Tibial artery (tissue), 4 donors: ENCODE measurements at regions not wholly inside any gene's neighbourhood (a gene's known extent, or its start where the extent isn't known, plus 50 kb on each side); places are given as distances from the start of the nearest gene placed in this dataset.
"Not testable (repeated sequence)": the region's sequence is repeated elsewhere in the genome, so short reads cannot be mapped to it uniquely, and the experiment has no call there.

Experiments used
- DNase-seq, 2 donors: peaks; one replicate each; pipeline ENCODE4 v3.0.0-alpha.2; 2019
- H3K27ac ChIP-seq, 2 donors: fragments of 200-600 bp; sonication (generic) in 1 of 2; 1 replicate in 1 of 2; 2 replicates in 1 of 2; pipeline ENCODE4 v1.5.1; 2018 to 2019; ENCODE audit warnings: mild to moderate bottlenecking in 1 of 2
- H3K27me3 ChIP-seq, 2 donors: fragments of 200-600 bp; sonication (generic) in 1 of 2; one replicate each; pipeline versions ENCODE4 v1.5.1 to v1.6.0; 2016 to 2019
- H3K36me3 ChIP-seq, 3 donors: fragments of 200-600 bp; sonication (generic) in 2 of 3; one replicate each; pipeline ENCODE4 v1.5.1; 2016 to 2019; ENCODE audit warnings: mild to moderate bottlenecking in 2 of 3
- H3K4me1 ChIP-seq, 4 donors: fragments of 200-600 bp; sonication (generic) in 2 of 4; 1 replicate in 3 of 4; 2 replicates in 1 of 4; pipeline ENCODE4 v1.5.1; 2016 to 2019
- H3K4me3 ChIP-seq, 2 donors: fragments of 200-600 bp; sonication (generic) in 1 of 2; 1 replicate in 1 of 2; 2 replicates in 1 of 2; pipeline ENCODE4 v1.5.1; 2018 to 2019; ENCODE audit warnings: mild to moderate bottlenecking in 2 of 2
- H3K9me3 ChIP-seq, 3 donors: fragments of 200-600 bp; sonication (generic) in 1 of 3; one replicate each; pipeline ENCODE4 v1.5.1; 2016 to 2019
- intact Hi-C: fragments of 100-400 bp; cut with DNase I; formaldehyde crosslinking; loops from one replicate; pipeline ENCODE4 v1.15.0; 2023; ENCODE audit warnings: low total_unique reads
- TF ChIP-seq, protein P1 (sequence below), 2 experiments: fragments of 200-600 bp in 1 of 2; fragments of 450-650 bp in 1 of 2; IDR thresholded peaks; one replicate each; pipeline ENCODE4 v1.5.1; 2017 to 2019; ENCODE audit warnings: antibody characterized with exemption in 2 of 2, mild to moderate bottlenecking in 1 of 2, moderate library complexity in 1 of 2

GRCh38 chr6:67884442-67884841 lies 750.6 kb upstream of the ADGRB3 start:
- Histone ChIP-seq H3K27ac (no peak overlapping the region), H3K36me3 (no peaks in the 10 kb centered on the region), H3K4me1 (no peaks in the 10 kb centered on the region), H3K9me3 (no peaks in the 10 kb centered on the region), H3K4me3 (no peak overlapping the region), H3K27me3 (no peaks in the 10 kb centered on the region)
- TF ChIP-seq, protein P1, sequence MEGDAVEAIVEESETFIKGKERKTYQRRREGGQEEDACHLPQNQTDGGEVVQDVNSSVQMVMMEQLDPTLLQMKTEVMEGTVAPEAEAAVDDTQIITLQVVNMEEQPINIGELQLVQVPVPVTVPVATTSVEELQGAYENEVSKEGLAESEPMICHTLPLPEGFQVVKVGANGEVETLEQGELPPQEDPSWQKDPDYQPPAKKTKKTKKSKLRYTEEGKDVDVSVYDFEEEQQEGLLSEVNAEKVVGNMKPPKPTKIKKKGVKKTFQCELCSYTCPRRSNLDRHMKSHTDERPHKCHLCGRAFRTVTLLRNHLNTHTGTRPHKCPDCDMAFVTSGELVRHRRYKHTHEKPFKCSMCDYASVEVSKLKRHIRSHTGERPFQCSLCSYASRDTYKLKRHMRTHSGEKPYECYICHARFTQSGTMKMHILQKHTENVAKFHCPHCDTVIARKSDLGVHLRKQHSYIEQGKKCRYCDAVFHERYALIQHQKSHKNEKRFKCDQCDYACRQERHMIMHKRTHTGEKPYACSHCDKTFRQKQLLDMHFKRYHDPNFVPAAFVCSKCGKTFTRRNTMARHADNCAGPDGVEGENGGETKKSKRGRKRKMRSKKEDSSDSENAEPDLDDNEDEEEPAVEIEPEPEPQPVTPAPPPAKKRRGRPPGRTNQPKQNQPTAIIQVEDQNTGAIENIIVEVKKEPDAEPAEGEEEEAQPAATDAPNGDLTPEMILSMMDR (IDR thresholded peaks at IDR 0.05) = no peak
- intact Hi-C loops = no loop called here
- DNase-seq = no peak

- H3K4me3 ChIP-seq = no peak overlapping the region
- H3K9me3 ChIP-seq = no peaks in the 10 kb centered on the region
- H3K4me1 ChIP-seq = no peaks in the 10 kb centered on the region
- intact Hi-C loops = no loop called here
- no peak overlapping the region for H3K27ac ChIP-seq
- TF ChIP-seq, protein P1 (IDR thresholded peaks at IDR 0.05) = no peak
- H3K27me3 ChIP-seq = no peaks in the 10 kb centered on the region
- no peaks in the 10 kb centered on the region for H3K36me3 ChIP-seq
- DNase-seq = no peak
Measured at GRCh38 chr6:67883500-67884366, 751.3 kb upstream of the ADGRB3 start.

- Histone ChIP-seq H3K4me3 (no peak overlapping the region), H3K27me3 (no peaks in the 10 kb centered on the region), H3K4me1 (no peaks in the 10 kb centered on the region), H3K9me3 (no peaks in the 10 kb centered on the region), H3K27ac (no peak overlapping the region), H3K36me3 (no peaks in the 10 kb centered on the region)
- DNase-seq = no peak
- TF ChIP-seq, protein P1 (IDR thresholded peaks at IDR 0.05) = no peak
- intact Hi-C loops = no loop called here
Measured at GRCh38 chr6:67882436-67883311, 752.4 kb upstream of the ADGRB3 start.

DNA sequence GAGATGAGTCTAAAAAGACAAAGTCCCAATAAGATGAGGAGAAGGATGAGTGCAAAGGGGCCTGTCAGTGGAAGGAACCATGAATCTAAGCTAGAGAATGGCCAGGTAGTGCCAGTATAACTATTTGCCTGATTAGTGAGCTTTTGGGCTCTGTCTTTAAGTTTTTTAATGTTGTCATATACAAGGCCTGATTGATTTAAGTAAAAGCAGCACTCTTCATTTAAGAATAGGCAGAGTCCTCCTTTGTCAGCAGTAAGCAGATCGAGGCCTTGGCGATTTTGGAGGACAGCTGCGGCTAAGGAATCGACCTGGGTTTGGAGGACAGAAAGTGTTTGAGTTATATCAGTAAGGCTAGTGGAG lies 753.4 kb upstream of the ADGRB3 start:
- H3K9me3 ChIP-seq = no peaks in the 10 kb centered on the region
- H3K27me3 ChIP-seq = no peaks in the 10 kb centered on the region
- no peak for DNase-seq
- H3K4me3 ChIP-seq = no peak overlapping the region
- H3K4me1 ChIP-seq = no peaks in the 10 kb centered on the region
- no peak overlapping the region for H3K27ac ChIP-seq
- TF ChIP-seq, protein P1 (IDR thresholded peaks at IDR 0.05) = no peak
- no peaks in the 10 kb centered on the region for H3K36me3 ChIP-seq
- intact Hi-C loops = no loop called here

DNA sequence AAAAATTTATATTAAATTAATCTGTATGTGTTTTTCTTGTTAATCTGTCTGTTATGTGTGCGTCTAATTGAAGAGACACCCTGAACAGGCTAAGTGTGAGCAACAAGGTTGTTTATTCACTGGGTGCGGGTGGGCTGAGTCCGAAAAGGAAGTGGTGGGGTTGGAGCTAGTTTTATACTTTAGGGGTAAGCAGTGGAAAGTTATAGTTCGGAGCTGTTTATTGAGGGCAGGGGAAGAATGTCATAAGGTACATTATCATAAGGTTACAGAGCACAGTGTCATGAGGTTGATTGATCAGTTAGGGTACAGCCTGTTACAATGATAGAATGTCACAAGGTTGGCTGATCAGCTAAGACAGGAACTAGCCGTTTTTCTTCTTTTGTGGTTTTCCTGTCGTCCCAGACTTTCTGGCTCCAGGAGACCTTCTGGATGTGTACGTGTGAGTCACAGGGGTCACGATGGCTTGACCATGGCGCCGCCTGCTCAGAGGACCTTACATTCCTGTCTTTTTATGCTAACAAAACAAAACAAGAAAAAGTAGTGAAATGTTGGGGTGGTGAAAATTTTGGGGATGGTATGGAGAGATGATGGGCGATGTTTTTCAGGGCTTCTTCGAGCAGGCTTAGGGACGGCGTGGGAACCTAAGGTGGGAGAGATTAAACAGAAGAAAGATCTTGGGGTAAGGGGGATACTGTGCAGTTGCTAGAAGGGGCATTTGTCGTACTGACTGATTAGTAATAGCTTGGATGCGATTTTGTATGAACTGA lies 754.0 kb upstream of the ADGRB3 start:
- Histone ChIP-seq H3K4me1 (no peaks in the 10 kb centered on the region), H3K27me3 (no peaks in the 10 kb centered on the region), H3K36me3 (no peaks in the 10 kb centered on the region), H3K27ac (no peak overlapping the region), H3K4me3 (no peak overlapping the region), H3K9me3 (no peaks in the 10 kb centered on the region)
- intact Hi-C loops = no loop called here
- TF ChIP-seq, protein P1 (IDR thresholded peaks at IDR 0.05) = no peak
- no peak for DNase-seq

DNA sequence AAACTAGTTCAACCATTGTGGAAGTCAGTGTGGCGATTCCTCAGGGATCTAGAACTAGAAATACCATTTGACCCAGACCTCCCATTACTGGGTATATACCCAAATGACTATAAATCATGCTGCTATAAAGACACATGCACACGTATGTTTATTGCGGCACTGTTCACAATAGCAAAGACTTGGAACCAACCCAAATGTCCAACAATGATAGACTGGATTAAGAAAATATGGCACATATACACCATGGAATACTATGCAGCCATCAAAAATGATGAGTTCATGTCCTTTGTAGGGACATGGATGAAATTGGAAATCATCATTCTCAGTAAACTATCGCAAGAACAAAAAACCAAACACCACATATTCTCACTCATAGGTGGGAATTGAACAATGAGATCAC lies 754.7 kb upstream of the ADGRB3 start:
- H3K36me3 ChIP-seq, intact Hi-C loops, H3K4me1 ChIP-seq, H3K27ac ChIP-seq, DNase-seq, H3K27me3 ChIP-seq, H3K4me3 ChIP-seq, H3K9me3 ChIP-seq: not testable (repeated sequence)

DNA sequence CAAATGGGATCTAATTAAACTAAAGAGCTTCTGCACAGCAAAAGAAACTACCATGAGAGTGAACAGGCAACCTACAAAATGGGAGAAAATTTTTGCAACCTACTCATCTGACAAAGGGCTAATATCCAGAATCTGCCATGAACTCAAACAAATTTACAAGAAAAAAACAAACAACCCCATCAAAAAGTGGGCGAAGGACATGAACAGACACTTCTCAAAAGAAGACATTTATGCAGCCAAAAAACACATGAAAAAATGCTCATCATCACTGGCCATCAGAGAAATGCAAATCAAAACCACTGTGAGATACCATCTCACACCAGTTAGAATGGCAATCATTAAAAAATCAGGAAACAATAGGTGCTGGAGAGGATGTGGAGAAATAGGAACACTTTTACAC lies 755.2 kb upstream of the ADGRB3 start:
- H3K4me3 ChIP-seq, H3K36me3 ChIP-seq, intact Hi-C loops, H3K27me3 ChIP-seq, DNase-seq, H3K9me3 ChIP-seq, H3K4me1 ChIP-seq, H3K27ac ChIP-seq: not testable (repeated sequence)
